ENCODE measurements at regions not wholly inside any gene's neighbourhood (a gene's known extent, or its start where the extent isn't known, plus 50 kb on each side); places are given as distances from the start of the nearest gene placed in this dataset.

DNA sequence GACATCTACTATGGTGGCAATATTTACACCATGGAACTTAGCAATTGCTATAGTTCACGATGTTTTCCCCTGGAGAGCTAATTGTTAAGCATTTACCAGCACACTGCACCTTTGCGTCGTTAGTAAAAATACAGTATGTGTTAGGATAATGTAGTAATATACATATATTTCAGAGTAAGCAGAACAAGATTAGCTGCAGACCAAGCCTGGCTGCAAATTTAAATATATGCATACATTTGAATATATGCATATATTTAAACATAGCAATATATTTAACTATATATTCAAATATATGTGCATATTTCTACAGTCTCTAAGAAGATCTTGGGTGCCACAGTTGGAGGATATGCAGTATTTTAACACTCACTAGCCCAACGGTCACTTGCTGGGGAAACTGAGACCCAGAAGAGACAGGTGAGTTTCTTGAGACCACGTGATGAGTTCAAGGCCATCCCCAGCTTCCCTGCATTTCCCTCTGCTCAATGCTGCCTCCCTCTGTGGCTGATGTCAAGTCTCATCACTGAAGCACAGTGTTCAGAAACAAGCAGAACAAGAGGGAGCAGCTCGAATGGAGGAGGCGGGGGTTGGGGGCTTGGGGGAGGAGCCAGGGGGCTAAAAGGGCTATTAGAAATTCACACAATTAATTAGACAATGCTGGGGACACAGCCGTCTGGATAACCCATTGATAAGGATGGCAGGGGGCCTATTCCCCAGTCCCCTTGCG lies 708.0 kb downstream of the MED13L start:
- no peaks in the 10 kb centered on the region for H3K79me2 ChIP-seq (ENCODE audit: insufficient read depth)
- no peaks in the 10 kb centered on the region for H3K9me3 ChIP-seq
- no peaks in the 10 kb centered on the region for H3F3A ChIP-seq (replicated peaks; ENCODE audit: insufficient read depth)
- H3K9ac ChIP-seq = no peak overlapping the region
- peak overlapping the region in 1 of 2 experiments; percentile 87; a peak in 2 of 4 replicates for H3K27ac ChIP-seq (ENCODE audit: low read depth in 2 of 2, low read length in 1 of 2)
- no peaks in the 10 kb centered on the region for H3K36me3 ChIP-seq (replicated peaks in 1 of 2; ENCODE audit: control insufficient read depth in 1 of 2, insufficient read depth in 2 of 2, low read length in 1 of 2)
- POLR2A ChIA-PET = interaction anchor here (0.8 to 2.2 kb wide), 4 partner anchors 55 to 897 kb away, joined by 3 to 9 read pairs (median 4); partner anchors contain the start of gene TBX3
- CTCF ChIA-PET = interaction anchor here (0.6 to 2.1 kb wide), 15 partner anchors 9 to 902 kb away, joined by 3 to 12 read pairs (median 4); no protein-coding TSS in a partner anchor
- H3K4me3 ChIP-seq (ENCODE audit: low read depth in 2 of 2, low read length in 1 of 2) = peak overlapping the region; percentile 48 to 54
- H3K4me2 ChIP-seq = peak overlapping the region; percentile 89
- no peak overlapping the region for H2AFZ ChIP-seq (ENCODE audit: low read depth)
- peak; percentile 72 for DNase-seq
- WGBS (ENCODE audit: low lambda C conversion rate) = 21% methylated on average over 8 of the region's 9 CpGs
- peaks cover 0 to 7% of the 10 kb centered on the region in 2 experiments; a peak in 2 of 4 replicates for H3K4me1 ChIP-seq (ENCODE audit: control insufficient read depth in 1 of 2, insufficient read depth in 2 of 2, low read depth in 1 of 2, low read length in 1 of 2)
- H3K27me3 ChIP-seq (ENCODE audit: insufficient read depth) = no peaks in the 10 kb centered on the region
- H3K9me2 ChIP-seq = no peaks in the 10 kb centered on the region
- no peaks in the 10 kb centered on the region for H4K20me1 ChIP-seq (ENCODE audit: insufficient read depth)
- TF ChIP-seq, protein P1, sequence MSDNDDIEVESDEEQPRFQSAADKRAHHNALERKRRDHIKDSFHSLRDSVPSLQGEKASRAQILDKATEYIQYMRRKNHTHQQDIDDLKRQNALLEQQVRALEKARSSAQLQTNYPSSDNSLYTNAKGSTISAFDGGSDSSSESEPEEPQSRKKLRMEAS (IDR thresholded peaks at IDR 0.05; ENCODE audit: low read depth) = no peak
- no peak for TF ChIP-seq GABPA (IDR thresholded peaks at IDR 0.05; ENCODE audit: low read depth)
- no peak for TF ChIP-seq MEF2A (IDR thresholded peaks at IDR 0.05; ENCODE audit: borderline replicate concordance, low read depth)
- TF ChIP-seq ELF1 (IDR thresholded peaks at IDR 0.05) = no peak
- peak; percentile 49; the same call in 1 of the 2 replicates for TF ChIP-seq RCOR1 (IDR thresholded peaks at IDR 0.05; ENCODE audit: low read length)
- no peak for TF ChIP-seq EZH2phosphoT487 (IDR thresholded peaks at IDR 0.05; ENCODE audit: borderline replicate concordance, low read depth)
- TF ChIP-seq, protein P2, sequence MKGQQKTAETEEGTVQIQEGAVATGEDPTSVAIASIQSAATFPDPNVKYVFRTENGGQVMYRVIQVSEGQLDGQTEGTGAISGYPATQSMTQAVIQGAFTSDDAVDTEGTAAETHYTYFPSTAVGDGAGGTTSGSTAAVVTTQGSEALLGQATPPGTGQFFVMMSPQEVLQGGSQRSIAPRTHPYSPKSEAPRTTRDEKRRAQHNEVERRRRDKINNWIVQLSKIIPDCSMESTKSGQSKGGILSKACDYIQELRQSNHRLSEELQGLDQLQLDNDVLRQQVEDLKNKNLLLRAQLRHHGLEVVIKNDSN (IDR thresholded peaks at IDR 0.05; ENCODE audit: borderline replicate concordance, low read depth) = peak; percentile 82
- peak; percentile 36 for TF ChIP-seq SMC3 (IDR thresholded peaks at IDR 0.05; ENCODE audit: low read depth, low read length)
- peak; percentile 12 for TF ChIP-seq CHD2 (IDR thresholded peaks at IDR 0.05; ENCODE audit: low read length, partially characterized antibody)
- no peak for TF ChIP-seq GATA2 (CRISPR knock-in tag; IDR thresholded peaks at IDR 0.05)
- TF ChIP-seq, protein P3, sequence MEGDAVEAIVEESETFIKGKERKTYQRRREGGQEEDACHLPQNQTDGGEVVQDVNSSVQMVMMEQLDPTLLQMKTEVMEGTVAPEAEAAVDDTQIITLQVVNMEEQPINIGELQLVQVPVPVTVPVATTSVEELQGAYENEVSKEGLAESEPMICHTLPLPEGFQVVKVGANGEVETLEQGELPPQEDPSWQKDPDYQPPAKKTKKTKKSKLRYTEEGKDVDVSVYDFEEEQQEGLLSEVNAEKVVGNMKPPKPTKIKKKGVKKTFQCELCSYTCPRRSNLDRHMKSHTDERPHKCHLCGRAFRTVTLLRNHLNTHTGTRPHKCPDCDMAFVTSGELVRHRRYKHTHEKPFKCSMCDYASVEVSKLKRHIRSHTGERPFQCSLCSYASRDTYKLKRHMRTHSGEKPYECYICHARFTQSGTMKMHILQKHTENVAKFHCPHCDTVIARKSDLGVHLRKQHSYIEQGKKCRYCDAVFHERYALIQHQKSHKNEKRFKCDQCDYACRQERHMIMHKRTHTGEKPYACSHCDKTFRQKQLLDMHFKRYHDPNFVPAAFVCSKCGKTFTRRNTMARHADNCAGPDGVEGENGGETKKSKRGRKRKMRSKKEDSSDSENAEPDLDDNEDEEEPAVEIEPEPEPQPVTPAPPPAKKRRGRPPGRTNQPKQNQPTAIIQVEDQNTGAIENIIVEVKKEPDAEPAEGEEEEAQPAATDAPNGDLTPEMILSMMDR (IDR thresholded peaks at IDR 0.05) = peak; percentile 28
- peak; percentile 66 for TF ChIP-seq RAD21 (IDR thresholded peaks at IDR 0.05; ENCODE audit: low read length)
- TF ChIP-seq, protein P4, sequence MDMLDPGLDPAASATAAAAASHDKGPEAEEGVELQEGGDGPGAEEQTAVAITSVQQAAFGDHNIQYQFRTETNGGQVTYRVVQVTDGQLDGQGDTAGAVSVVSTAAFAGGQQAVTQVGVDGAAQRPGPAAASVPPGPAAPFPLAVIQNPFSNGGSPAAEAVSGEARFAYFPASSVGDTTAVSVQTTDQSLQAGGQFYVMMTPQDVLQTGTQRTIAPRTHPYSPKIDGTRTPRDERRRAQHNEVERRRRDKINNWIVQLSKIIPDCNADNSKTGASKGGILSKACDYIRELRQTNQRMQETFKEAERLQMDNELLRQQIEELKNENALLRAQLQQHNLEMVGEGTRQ (IDR thresholded peaks at IDR 0.05; ENCODE audit: borderline replicate concordance, low read depth, low read length) = peak; percentile 45; the same call in 1 of the 2 replicates

Data from SK-N-SH (cell line).